A549 (cell line): ENCODE measurements at regions not wholly inside any gene's neighbourhood (a gene's known extent, or its start where the extent isn't known, plus 50 kb on each side); places are given as distances from the start of the nearest gene placed in this dataset.
"Not testable (repeated sequence)": the region's sequence is repeated elsewhere in the genome, so short reads cannot be mapped to it uniquely, and the experiment has no call there.

ENCODE experiments used
- ATAC-seq, 2 experiments: fragments of 200-7000 bp in 1 of 2; fragments of >200 bp in 1 of 2; cut with Nextera tagmentation in 1 of 2; cut with Tn5 transposase in 1 of 2; 3 replicates each; pipeline versions ENCODE4 v1.8.0 to v1.9.1; 2018 to 2020; ENCODE audit warnings: mild to moderate bottlenecking in 1 of 2, moderate library complexity in 1 of 2
- CTCF ChIA-PET: fragments of 300-600 bp; sonication (Branson Sonifier 250); formaldehyde crosslinking; extraction: SDS; loops from one replicate; lab custom pipeline; 2021; ENCODE audit warnings: antibody characterized with exemption, inconsistent platforms; lab: Yijun Ruan, JAX
- POLR2A ChIA-PET: fragments of 350-600 bp; formaldehyde crosslinking; extraction: SDS; loops from one replicate; lab custom pipeline; 2021; ENCODE audit warnings: antibody characterized with exemption, inconsistent platforms; lab: Yijun Ruan, JAX
- DNase-seq, 2 experiments: peaks; one replicate each; pipeline versions ENCODE4 v3.0.0 to v3.0.0-alpha.2; 2011 to 2016; ENCODE audit warnings: low read depth in 1 of 2, low spot score in 1 of 2
- FAIRE-seq: peaks from 2 replicates; lab custom pipeline; 2011; peaks lifted over from hg19 to GRCh38; lab: Jason Lieb, UNC
- H3K27ac ChIP-seq, 2 experiments: fragments of >200 bp; sonication (Bioruptor Twin); formaldehyde crosslinking; 3 replicates each; pipeline ENCODE4 v1.5.1; 2016 to 2017
- H3K4me1 ChIP-seq: fragments of >200 bp; sonication (Bioruptor Twin); formaldehyde crosslinking; 3 replicates; pipeline ENCODE4 v1.6.1; 2016
- H3K4me2 ChIP-seq: fragments of >200 bp; sonication (Bioruptor Twin); formaldehyde crosslinking; 3 replicates; pipeline ENCODE4 v1.6.1; 2016
- H3K4me3 ChIP-seq: fragments of >200 bp; sonication (Bioruptor Twin); formaldehyde crosslinking; 3 replicates; pipeline ENCODE4 v1.5.1; 2016
- H3K9me3 ChIP-seq: fragments of >200 bp; sonication (Bioruptor Twin); formaldehyde crosslinking; 3 replicates; pipeline ENCODE4 v1.6.1; 2016
- ATOH8 ChIP-seq: fragments of 250-450 bp; sonication (Bioruptor Pico); IDR thresholded peaks from 2 replicates; pipeline ENCODE4 v1.5.0; 2020; ENCODE audit warnings: low read depth, mild to moderate bottlenecking, moderate library complexity
- CBX8 ChIP-seq: fragments of 200-600 bp; sonication (generic); IDR thresholded peaks from 2 replicates; pipeline ENCODE4 v1.6.1; 2016
- FOSB ChIP-seq: fragments of 250-450 bp; sonication (Bioruptor Pico); IDR thresholded peaks from 2 replicates; pipeline ENCODE4 v1.5.0; 2020; ENCODE audit warnings: mild to moderate bottlenecking, moderate library complexity
- HOXA7 ChIP-seq: fragments of 250-450 bp; sonication (Bioruptor Pico); IDR thresholded peaks from 2 replicates; pipeline ENCODE4 v1.5.0; 2020; ENCODE audit warnings: mild to moderate bottlenecking, moderate library complexity
- HOXB13 ChIP-seq: fragments of 250-450 bp; sonication (Bioruptor Pico); IDR thresholded peaks from 2 replicates; pipeline ENCODE4 v1.5.0; 2020; ENCODE audit warnings: low read depth, mild to moderate bottlenecking, moderate library complexity
- JUNB ChIP-seq: fragments of >200 bp; sonication (Bioruptor Twin); formaldehyde crosslinking; IDR thresholded peaks from 2 replicates; pipeline ENCODE4 v1.6.1; 2016
- KDM1A ChIP-seq: fragments of 200-600 bp; sonication (generic); IDR thresholded peaks from 2 replicates; pipeline ENCODE4 v1.6.1; 2016; ENCODE audit warnings: low read depth, mild to moderate bottlenecking
- NPAS2 ChIP-seq: fragments of 250-450 bp; sonication (Bioruptor Pico); IDR thresholded peaks from 2 replicates; pipeline ENCODE4 v1.8.0; 2022; ENCODE audit warnings: mild to moderate bottlenecking, moderate library complexity, borderline replicate concordance
- PHF8 ChIP-seq: fragments of 200-600 bp; sonication (generic); IDR thresholded peaks from 2 replicates; pipeline ENCODE4 v1.6.1; 2016; ENCODE audit warnings: low read depth, mild to moderate bottlenecking, antibody characterized with exemption, moderate library complexity, borderline replicate concordance
- RAD21 ChIP-seq, 2 experiments: fragments of >200 bp in 1 of 2; sonication (Bioruptor Twin) in 1 of 2; formaldehyde crosslinking in 1 of 2; IDR thresholded peaks in 1 of 2; conservative IDR thresholded peaks in 1 of 2; 2 replicates in 1 of 2; 3 replicates in 1 of 2; pipeline ENCODE4 v1.6.1; 2012 to 2018; ENCODE audit warnings: inconsistent platforms in 1 of 2
- RCOR1 ChIP-seq: fragments of 150-350 bp; IDR thresholded peaks from 2 replicates; pipeline ENCODE4 v1.6.1; 2014; ENCODE audit warnings: antibody characterized with exemption, low read length, low read depth
- RFX5 ChIP-seq: fragments of 450-650 bp; IDR thresholded peaks from 2 replicates; pipeline ENCODE4 v1.7.1; 2014; ENCODE audit warnings: antibody characterized with exemption, mild to moderate bottlenecking, moderate library complexity
- SMC3 ChIP-seq: fragments of >200 bp; sonication (Bioruptor Twin); formaldehyde crosslinking; IDR thresholded peaks from 3 replicates; pipeline ENCODE4 v1.6.1; 2018; ENCODE audit warnings: inconsistent platforms
- SREBF2 ChIP-seq: fragments of 450-650 bp; IDR thresholded peaks from 2 replicates; pipeline ENCODE4 v1.6.1; 2014; ENCODE audit warnings: mild to moderate bottlenecking, moderate library complexity
- ZFP36 ChIP-seq: fragments of 450-650 bp; IDR thresholded peaks from 2 replicates; pipeline ENCODE4 v1.6.1; 2014; ENCODE audit warnings: borderline replicate concordance; ENCODE audit not compliant: partially characterized antibody
- WGBS: methylation state at CpG from one replicate; pipeline ENCODE4 v1.1.6; 2017; ENCODE audit errors: missing lambda C conversion rate; 5-methylcytosine and 5-hydroxymethylcytosine counted together
- TF ChIP-seq, protein P1 (sequence below): fragments of 150-350 bp; IDR thresholded peaks from 2 replicates; pipeline ENCODE4 v1.6.1; 2014; ENCODE audit warnings: low read depth, mild to moderate bottlenecking, low read length
- TF ChIP-seq, protein P2 (sequence below): fragments of 250-450 bp; sonication (Bioruptor Pico); IDR thresholded peaks from 2 replicates; pipeline ENCODE4 v1.5.0; 2021; ENCODE audit warnings: mild to moderate bottlenecking, moderate library complexity, borderline replicate concordance
- TF ChIP-seq, protein P3 (sequence below): fragments of >200 bp; sonication (Bioruptor Twin); formaldehyde crosslinking; IDR thresholded peaks from 3 replicates; pipeline ENCODE4 v1.5.1; 2016

- FAIRE-seq (no peak), DNase-seq (no peak), ATAC-seq (peak in 1 of 2 experiments; percentile 70; a peak in 3 of 6 replicates)
- peaks cover 34% of the 10 kb centered on the region for H3K4me1 ChIP-seq
- CTCF ChIA-PET = interaction anchor here (1.3 kb wide), 1 partner anchor 11 kb away, joined by 5 read pairs; no protein-coding TSS in a partner anchor
- peak overlapping the region; percentile 52 for H3K4me2 ChIP-seq
- no peak overlapping the region for H3K4me3 ChIP-seq
- no peaks in the 10 kb centered on the region for H3K9me3 ChIP-seq
- POLR2A ChIA-PET = no interaction called here
- 65% methylated on average over 2 of the region's 2 CpGs for WGBS
- peak overlapping the region; percentile 52 to 56 for H3K27ac ChIP-seq
- TF ChIP-seq RAD21 (conservative IDR thresholded peaks at IDR 0.05 in 1 of 2, IDR thresholded peaks at IDR 0.05 in 1 of 2) (no peak), HOXA7 (CRISPR knock-in tag) (no peak), KDM1A (no peak), CBX8 (no peak), JUNB (no peak), NPAS2 (no peak), PHF8 (no peak), ATOH8 (CRISPR knock-in tag) (no peak), RFX5 (no peak), SREBF2 (no peak), ZFP36 (no peak), FOSB (no peak), SMC3 (no peak), RCOR1 (no peak), HOXB13 (CRISPR knock-in tag) (no peak)
- TF ChIP-seq, protein P1, sequence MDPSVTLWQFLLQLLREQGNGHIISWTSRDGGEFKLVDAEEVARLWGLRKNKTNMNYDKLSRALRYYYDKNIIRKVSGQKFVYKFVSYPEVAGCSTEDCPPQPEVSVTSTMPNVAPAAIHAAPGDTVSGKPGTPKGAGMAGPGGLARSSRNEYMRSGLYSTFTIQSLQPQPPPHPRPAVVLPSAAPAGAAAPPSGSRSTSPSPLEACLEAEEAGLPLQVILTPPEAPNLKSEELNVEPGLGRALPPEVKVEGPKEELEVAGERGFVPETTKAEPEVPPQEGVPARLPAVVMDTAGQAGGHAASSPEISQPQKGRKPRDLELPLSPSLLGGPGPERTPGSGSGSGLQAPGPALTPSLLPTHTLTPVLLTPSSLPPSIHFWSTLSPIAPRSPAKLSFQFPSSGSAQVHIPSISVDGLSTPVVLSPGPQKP = no peak
- TF ChIP-seq, protein P2, sequence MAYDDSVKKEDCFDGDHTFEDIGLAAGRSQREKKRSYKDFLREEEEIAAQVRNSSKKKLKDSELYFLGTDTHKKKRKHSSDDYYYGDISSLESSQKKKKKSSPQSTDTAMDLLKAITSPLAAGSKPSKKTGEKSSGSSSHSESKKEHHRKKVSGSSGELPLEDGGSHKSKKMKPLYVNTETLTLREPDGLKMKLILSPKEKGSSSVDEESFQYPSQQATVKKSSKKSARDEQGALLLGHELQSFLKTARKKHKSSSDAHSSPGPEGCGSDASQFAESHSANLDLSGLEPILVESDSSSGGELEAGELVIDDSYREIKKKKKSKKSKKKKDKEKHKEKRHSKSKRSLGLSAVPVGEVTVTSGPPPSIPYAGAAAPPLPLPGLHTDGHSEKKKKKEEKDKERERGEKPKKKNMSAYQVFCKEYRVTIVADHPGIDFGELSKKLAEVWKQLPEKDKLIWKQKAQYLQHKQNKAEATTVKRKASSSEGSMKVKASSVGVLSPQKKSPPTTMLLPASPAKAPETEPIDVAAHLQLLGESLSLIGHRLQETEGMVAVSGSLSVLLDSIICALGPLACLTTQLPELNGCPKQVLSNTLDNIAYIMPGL (CRISPR knock-in tag) = no peak
- TF ChIP-seq, protein P3, sequence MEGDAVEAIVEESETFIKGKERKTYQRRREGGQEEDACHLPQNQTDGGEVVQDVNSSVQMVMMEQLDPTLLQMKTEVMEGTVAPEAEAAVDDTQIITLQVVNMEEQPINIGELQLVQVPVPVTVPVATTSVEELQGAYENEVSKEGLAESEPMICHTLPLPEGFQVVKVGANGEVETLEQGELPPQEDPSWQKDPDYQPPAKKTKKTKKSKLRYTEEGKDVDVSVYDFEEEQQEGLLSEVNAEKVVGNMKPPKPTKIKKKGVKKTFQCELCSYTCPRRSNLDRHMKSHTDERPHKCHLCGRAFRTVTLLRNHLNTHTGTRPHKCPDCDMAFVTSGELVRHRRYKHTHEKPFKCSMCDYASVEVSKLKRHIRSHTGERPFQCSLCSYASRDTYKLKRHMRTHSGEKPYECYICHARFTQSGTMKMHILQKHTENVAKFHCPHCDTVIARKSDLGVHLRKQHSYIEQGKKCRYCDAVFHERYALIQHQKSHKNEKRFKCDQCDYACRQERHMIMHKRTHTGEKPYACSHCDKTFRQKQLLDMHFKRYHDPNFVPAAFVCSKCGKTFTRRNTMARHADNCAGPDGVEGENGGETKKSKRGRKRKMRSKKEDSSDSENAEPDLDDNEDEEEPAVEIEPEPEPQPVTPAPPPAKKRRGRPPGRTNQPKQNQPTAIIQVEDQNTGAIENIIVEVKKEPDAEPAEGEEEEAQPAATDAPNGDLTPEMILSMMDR = no peak
Measured at GRCh38 chr1:244330318-244330625, 121.4 kb downstream of the ADSS2 start.

DNA sequence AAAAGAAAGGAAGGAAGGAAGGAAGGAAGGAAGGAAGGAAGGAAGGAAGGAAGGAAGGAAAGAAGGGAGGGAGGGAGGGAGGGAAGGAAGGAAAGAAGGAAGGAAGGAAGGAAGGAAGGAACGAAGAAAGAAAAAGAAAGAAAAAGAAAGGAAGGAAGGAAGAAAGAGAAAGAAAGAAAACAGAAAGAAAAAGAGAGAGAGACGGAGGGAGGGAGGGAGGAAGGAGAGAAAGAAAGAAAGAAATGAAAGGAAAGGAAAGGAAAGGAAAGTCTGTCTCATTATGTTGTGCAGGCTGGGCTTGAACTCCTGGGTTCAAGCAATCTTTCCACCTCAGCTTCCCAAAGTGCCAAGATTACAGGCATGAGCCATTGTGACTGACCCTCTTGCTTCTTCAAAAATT, 118.9 kb downstream of the ADSS2 start:
- POLR2A ChIA-PET, H3K4me3 ChIP-seq, DNase-seq, CTCF ChIA-PET, ATAC-seq, H3K27ac ChIP-seq, FAIRE-seq, H3K4me2 ChIP-seq, H3K9me3 ChIP-seq: not testable (repeated sequence)
- 88% methylated on average over 1 of the region's 2 CpGs for WGBS
- H3K4me1 ChIP-seq = peaks cover 15% of the 10 kb centered on the region

GRCh38 chr1:244334315-244334714, 117.4 kb downstream of the ADSS2 start:
- H3K9me3 ChIP-seq, DNase-seq, H3K27ac ChIP-seq, FAIRE-seq, H3K4me2 ChIP-seq, ATAC-seq, H3K4me3 ChIP-seq, POLR2A ChIA-PET: not testable (repeated sequence)
- CTCF ChIA-PET = interaction anchor here (1.8 kb wide), 1 partner anchor 35 kb away, joined by 4 read pairs; no protein-coding TSS in a partner anchor
- H3K4me1 ChIP-seq = peaks cover 15% of the 10 kb centered on the region
- WGBS = 92% methylated on average over 2 of the region's 2 CpGs

- H3K4me1 ChIP-seq, H3K4me3 ChIP-seq, ATAC-seq, H3K27ac ChIP-seq, H3K9me3 ChIP-seq, POLR2A ChIA-PET, H3K4me2 ChIP-seq, FAIRE-seq, DNase-seq: not testable (repeated sequence)
- WGBS = 92% methylated on average over 4 of the region's 4 CpGs
- CTCF ChIA-PET = interaction anchor here (1.0 to 1.8 kb wide), 3 partner anchors 11 to 65 kb away, joined by 3 to 4 read pairs (median 3); no protein-coding TSS in a partner anchor
Measured at GRCh38 chr1:244334842-244335241, 116.9 kb downstream of the ADSS2 start.
